Smooth muscle cell (in vitro differentiated cells): ENCODE measurements at regions not wholly inside any gene's neighbourhood (a gene's known extent, or its start where the extent isn't known, plus 50 kb on each side); places are given as distances from the start of the nearest gene placed in this dataset.

Experiments used
- DNase-seq: peaks from one replicate; lab custom pipeline; 2025; ENCODE audit not compliant: unreplicated experiment; lab: John Stamatoyannopoulos, UW
- H2AFZ ChIP-seq: fragments of 200-600 bp; sonication (generic); 2 replicates; pipeline ENCODE4 v1.6.0; 2016; ENCODE audit warnings: antibody characterized with exemption, low read depth, mild to moderate bottlenecking
- H3F3A ChIP-seq: fragments of 200-600 bp; sonication (generic); 2 replicates; pipeline ENCODE4 v1.6.0; 2017; ENCODE audit warnings: antibody characterized with exemption, low read depth
- H3K27ac ChIP-seq: fragments of 200-600 bp; sonication (generic); 2 replicates; pipeline ENCODE4 v1.5.1; 2016; ENCODE audit warnings: low read depth, mild to moderate bottlenecking
- H3K27me3 ChIP-seq: fragments of 200-600 bp; sonication (generic); 2 replicates; pipeline ENCODE4 v1.6.1; 2016; ENCODE audit warnings: low read depth, mild to moderate bottlenecking
- H3K36me3 ChIP-seq: fragments of 200-600 bp; sonication (generic); 2 replicates; pipeline ENCODE4 v1.5.1; 2016; ENCODE audit warnings: low read depth
- H3K4me1 ChIP-seq: fragments of 200-600 bp; sonication (generic); 2 replicates; pipeline ENCODE4 v1.5.1; 2016; ENCODE audit warnings: low read depth
- H3K4me2 ChIP-seq: fragments of 200-600 bp; sonication (generic); 2 replicates; pipeline ENCODE4 v1.6.0; 2016; ENCODE audit warnings: mild to moderate bottlenecking
- H3K4me3 ChIP-seq: fragments of 200-600 bp; sonication (generic); 2 replicates; pipeline ENCODE4 v1.5.1; 2016; ENCODE audit warnings: mild to moderate bottlenecking
- H3K79me2 ChIP-seq: fragments of 200-600 bp; sonication (generic); 2 replicates; pipeline ENCODE4 v1.6.0; 2016; ENCODE audit warnings: low read depth, mild to moderate bottlenecking
- H3K9ac ChIP-seq: fragments of 200-600 bp; sonication (generic); 2 replicates; pipeline ENCODE4 v1.6.0; 2016; ENCODE audit warnings: low read depth
- H3K9me3 ChIP-seq: fragments of 200-600 bp; sonication (generic); replicated peaks from 2 replicates; pipeline ENCODE4 v1.5.1; 2016; ENCODE audit warnings: low read depth
- H4K20me1 ChIP-seq: fragments of 200-600 bp; sonication (generic); 2 replicates; pipeline ENCODE4 v1.6.0; 2016; ENCODE audit warnings: low read depth
- CTCF ChIP-seq: fragments of 200-600 bp; sonication (generic); IDR thresholded peaks from 2 replicates; pipeline ENCODE4 v1.5.1; 2017; ENCODE audit warnings: borderline replicate concordance, mild to moderate bottlenecking, antibody characterized with exemption; ENCODE audit not compliant: insufficient read depth, poor library complexity, severe bottlenecking
- WGBS: methylation state at CpG from one replicate; pipeline ENCODE4 v1.1.7; 2016; ENCODE audit warnings: low lambda C conversion rate; 5-methylcytosine and 5-hydroxymethylcytosine counted together

- Histone ChIP-seq H2AFZ (no peak overlapping the region), H3K27me3 (no peaks in the 10 kb centered on the region), H3K9me3 (no peaks in the 10 kb centered on the region), H3K4me2 (peak overlapping the region; percentile 73), H3K4me1 (no peaks in the 10 kb centered on the region), H3K36me3 (no peaks in the 10 kb centered on the region), H3K27ac (no peak overlapping the region), H3K79me2 (no peaks in the 10 kb centered on the region), H4K20me1 (no peaks in the 10 kb centered on the region), H3F3A (no peaks in the 10 kb centered on the region), H3K4me3 (peak overlapping the region; percentile 43), H3K9ac (no peak overlapping the region)
- no peak for TF ChIP-seq CTCF
- DNase-seq = no peak
- 96% methylated on average over 10 of the region's 10 CpGs for WGBS
Observed at GRCh38 chr15:81869161-81869954, 176.5 kb downstream of the MEX3B start.

- Histone ChIP-seq H3F3A (no peaks in the 10 kb centered on the region), H3K36me3 (no peaks in the 10 kb centered on the region), H2AFZ (no peak overlapping the region), H3K9me3 (no peaks in the 10 kb centered on the region), H3K27ac (no peak overlapping the region), H3K79me2 (no peaks in the 10 kb centered on the region), H3K27me3 (no peaks in the 10 kb centered on the region), H3K4me3 (no peak overlapping the region), H4K20me1 (no peaks in the 10 kb centered on the region), H3K4me1 (no peaks in the 10 kb centered on the region), H3K4me2 (no peak overlapping the region), H3K9ac (no peak overlapping the region)
- WGBS = 89% methylated on average over 7 of the region's 11 CpGs
- TF ChIP-seq CTCF = no peak
- DNase-seq = no peak
Observed at GRCh38 chr15:81865850-81866537, 179.8 kb downstream of the MEX3B start.

GRCh38 chr15:81863162-81863561, 182.7 kb downstream of the MEX3B start:
- H2AFZ ChIP-seq = no peak overlapping the region

More at GRCh38 chr15:81863162-81863561, 182.7 kb downstream of the MEX3B start:
- H3K9ac ChIP-seq = no peak overlapping the region
- no peaks in the 10 kb centered on the region for H4K20me1 ChIP-seq
- H3K27me3 ChIP-seq = no peaks in the 10 kb centered on the region
- no peaks in the 10 kb centered on the region for H3K36me3 ChIP-seq
- no peaks in the 10 kb centered on the region for H3K9me3 ChIP-seq
- no peak overlapping the region for H3K4me2 ChIP-seq
- H3K4me1 ChIP-seq = no peaks in the 10 kb centered on the region
- DNase-seq = no peak
- no peak overlapping the region for H3K4me3 ChIP-seq
- H3F3A ChIP-seq = no peaks in the 10 kb centered on the region
- no peak for TF ChIP-seq CTCF
- 44% methylated on average over 2 of the region's 2 CpGs for WGBS
- no peaks in the 10 kb centered on the region for H3K79me2 ChIP-seq
- H3K27ac ChIP-seq = peak overlapping the region; percentile 23
